GM12891 (cell line): ENCODE measurements at regions not wholly inside any gene's neighbourhood (a gene's known extent, or its start where the extent isn't known, plus 50 kb on each side); places are given as distances from the start of the nearest gene placed in this dataset.
"Not testable (repeated sequence)": the region's sequence is repeated elsewhere in the genome, so short reads cannot be mapped to it uniquely, and the experiment has no call there.

Experiments
- DNase-seq: peaks from one replicate; pipeline ENCODE4 v3.0.0; 2011; ENCODE audit warnings: low spot score; ENCODE audit not compliant: insufficient read length
- FAIRE-seq: peaks from 2 replicates; lab custom pipeline; 2011; peaks lifted over from hg19 to GRCh38; lab: Jason Lieb, UNC
- PAX5 ChIP-seq: IDR thresholded peaks from 2 replicates; pipeline ENCODE4 v1.6.1; 2011; ENCODE audit warnings: low read length, moderate library complexity, mild to moderate bottlenecking; ENCODE audit not compliant: insufficient read depth, severe bottlenecking
- POLR2A ChIP-seq: IDR thresholded peaks from 2 replicates; pipeline ENCODE4 v1.6.1; 2011; ENCODE audit warnings: low read depth, low read length, control low read depth
- POLR2AphosphoS5 ChIP-seq: IDR thresholded peaks from 2 replicates; pipeline ENCODE4 v1.6.1; 2011; ENCODE audit warnings: low read depth, low read length, control low read depth
- POU2F2 ChIP-seq: IDR thresholded peaks from 2 replicates; pipeline ENCODE4 v1.6.1; 2011; ENCODE audit warnings: low read depth, mild to moderate bottlenecking, control low read depth, low read length, moderate library complexity
- SPI1 ChIP-seq: IDR thresholded peaks from 2 replicates; pipeline ENCODE4 v1.6.1; 2011; ENCODE audit warnings: low read depth, low read length, control low read depth
- TAF1 ChIP-seq: IDR thresholded peaks from 2 replicates; pipeline ENCODE4 v1.6.1; 2011; ENCODE audit warnings: low read depth, low read length, control low read depth

DNA sequence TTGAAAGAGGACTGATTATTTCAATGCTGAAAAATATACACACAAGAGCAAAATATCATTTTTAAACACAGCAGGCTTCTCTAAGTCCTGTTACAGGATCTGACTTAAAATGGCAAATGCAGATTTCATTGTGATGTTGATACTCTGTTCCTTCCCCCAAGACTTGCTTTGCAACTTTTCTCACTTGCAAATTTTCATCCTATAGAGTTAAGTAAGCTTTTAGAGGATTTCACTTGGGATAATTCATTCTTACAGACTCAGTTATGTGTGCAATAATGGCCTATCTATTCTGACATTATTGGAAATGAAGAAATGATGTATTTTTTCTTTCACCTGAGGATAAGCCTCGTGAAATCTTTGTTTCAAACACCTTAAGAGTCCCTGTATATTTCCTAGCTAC lies 2403.2 kb downstream of the ARAP2 start:
- FAIRE-seq, result no peak
- DNase-seq, result no peak
- no peak for TF ChIP-seq TAF1
- TF ChIP-seq SPI1, result no peak
- TF ChIP-seq POLR2AphosphoS5, result no peak
- no peak for TF ChIP-seq PAX5
- TF ChIP-seq POLR2A, result no peak
- no peak for TF ChIP-seq POU2F2

DNA sequence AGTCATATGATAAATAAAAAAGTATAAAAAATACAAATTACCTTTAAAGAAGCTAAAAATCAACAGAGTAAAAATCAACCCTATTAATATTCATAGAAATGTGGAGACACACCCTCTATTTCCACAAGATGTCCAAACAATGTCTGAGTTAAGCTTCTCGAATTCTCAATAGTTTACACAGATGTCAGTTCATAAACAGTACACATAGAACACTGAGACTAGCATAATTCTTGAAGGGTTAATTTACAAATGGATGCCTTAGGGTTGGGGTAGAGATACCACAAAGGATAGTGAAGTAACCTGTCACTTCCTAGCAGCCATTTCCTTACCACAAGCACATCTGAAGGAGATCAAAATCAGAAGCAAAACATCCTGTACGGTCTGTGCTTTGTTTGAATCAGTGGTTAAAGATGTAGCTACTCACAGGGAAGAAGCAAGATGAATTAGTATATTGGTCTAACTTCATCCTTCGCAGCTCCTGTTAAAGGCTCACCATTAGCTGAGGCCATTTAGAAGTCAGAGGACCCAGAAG lies 2393.9 kb downstream of the ARAP2 start:
- DNase-seq (no peak), FAIRE-seq (no peak)
- TF ChIP-seq TAF1 (no peak), POLR2A (no peak), POLR2AphosphoS5 (no peak), PAX5 (no peak), SPI1 (no peak), POU2F2 (no peak)

DNA sequence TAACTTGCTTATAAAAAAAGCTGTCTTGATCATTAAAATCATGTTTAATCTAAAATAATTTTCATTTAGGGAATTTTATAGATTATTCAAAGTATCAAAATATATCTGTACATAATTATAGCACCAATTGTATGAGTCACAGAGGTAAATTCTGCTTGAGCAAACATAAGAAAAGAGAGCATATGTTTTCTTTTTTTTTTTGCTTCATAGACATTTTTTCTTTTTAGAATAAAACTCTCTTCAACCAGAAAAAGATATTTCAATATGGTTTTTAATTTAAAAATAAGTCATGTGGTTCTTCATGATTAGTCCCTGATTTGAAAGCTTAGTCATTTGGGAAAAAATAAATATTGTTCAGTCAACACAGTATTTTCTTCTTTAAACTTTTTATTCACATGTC lies 2390.6 kb downstream of the ARAP2 start:
- DNase-seq, FAIRE-seq: not testable (repeated sequence)

DNA sequence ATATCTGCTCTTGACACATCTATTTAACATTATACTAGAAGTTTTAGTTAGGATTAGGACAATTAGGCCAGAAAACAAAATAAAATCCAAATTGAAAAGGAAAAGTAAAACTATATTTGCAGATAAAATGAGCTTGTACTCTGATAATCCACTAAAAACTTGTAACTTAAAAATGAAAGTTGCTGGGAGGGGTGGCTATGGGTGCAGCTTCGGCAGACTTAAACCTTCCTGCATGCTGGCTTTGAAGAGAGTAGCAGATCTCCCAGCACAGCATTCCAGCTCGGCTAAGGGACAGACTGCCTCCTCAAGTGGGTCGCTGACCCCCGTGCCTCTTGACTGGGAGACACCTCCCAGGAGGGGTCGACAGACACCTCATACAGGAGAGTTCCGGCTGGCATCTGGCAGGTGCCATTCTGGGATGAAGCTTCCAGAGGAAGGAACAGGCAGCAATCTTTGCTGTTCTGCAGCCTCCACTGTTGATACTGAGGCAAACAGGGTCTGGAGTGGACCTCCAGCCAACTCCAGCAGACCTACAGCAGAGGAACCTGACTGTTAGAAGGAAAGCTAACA lies 2379.9 kb downstream of the ARAP2 start:
- no peak for DNase-seq
- FAIRE-seq, result no peak
- TF ChIP-seq POU2F2 (no peak), SPI1 (no peak), POLR2A (no peak), PAX5 (no peak), POLR2AphosphoS5 (no peak), TAF1 (no peak)

DNA sequence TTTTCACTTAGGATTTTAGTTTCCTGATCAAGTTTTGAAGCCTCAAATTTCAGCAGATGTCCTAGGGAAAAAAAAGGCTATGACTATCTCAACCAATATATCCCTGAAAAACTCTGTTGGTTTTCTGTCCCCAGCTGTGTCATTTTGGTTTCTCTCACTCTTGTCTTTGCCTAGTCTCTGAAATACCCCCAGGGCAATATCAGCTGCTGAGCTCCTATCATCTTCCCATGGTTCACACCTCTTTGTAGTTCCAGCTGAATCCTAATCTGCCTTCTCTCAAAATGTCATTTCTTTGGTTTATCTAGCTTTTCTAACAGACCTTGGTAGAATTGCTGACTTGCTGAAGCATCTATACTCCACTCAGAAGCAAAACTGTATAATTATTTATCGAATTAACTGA lies 2370.5 kb downstream of the ARAP2 start:
- FAIRE-seq, result no peak
- no peak for DNase-seq
- no peak for TF ChIP-seq POLR2A
- TF ChIP-seq POU2F2, result no peak
- TF ChIP-seq PAX5, result no peak
- TF ChIP-seq TAF1, result no peak
- TF ChIP-seq SPI1, result no peak
- TF ChIP-seq POLR2AphosphoS5, result no peak

DNA sequence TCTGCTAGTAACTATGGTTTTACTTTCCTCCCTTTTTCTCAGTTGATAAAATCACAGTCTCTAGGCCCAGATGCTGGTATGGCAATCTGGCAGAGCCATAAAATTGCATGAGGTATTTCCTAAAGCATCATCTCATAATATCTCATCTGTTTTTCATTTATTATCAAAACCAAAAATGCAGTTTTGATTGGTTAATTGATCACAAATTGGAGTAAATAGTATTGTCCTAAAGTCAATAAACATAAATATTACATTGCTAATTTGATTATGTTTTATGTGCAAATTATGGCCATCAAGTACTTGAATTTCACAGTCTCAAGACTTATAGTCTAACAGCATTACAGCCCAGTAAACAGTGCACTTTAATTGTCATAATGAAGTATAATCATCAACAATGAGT lies 2365.6 kb downstream of the ARAP2 start:
- DNase-seq, result no peak
- FAIRE-seq, result no peak
- TF ChIP-seq SPI1, result no peak
- TF ChIP-seq POU2F2, result no peak
- TF ChIP-seq POLR2AphosphoS5, result no peak
- TF ChIP-seq TAF1, result no peak
- no peak for TF ChIP-seq PAX5
- no peak for TF ChIP-seq POLR2A

DNA sequence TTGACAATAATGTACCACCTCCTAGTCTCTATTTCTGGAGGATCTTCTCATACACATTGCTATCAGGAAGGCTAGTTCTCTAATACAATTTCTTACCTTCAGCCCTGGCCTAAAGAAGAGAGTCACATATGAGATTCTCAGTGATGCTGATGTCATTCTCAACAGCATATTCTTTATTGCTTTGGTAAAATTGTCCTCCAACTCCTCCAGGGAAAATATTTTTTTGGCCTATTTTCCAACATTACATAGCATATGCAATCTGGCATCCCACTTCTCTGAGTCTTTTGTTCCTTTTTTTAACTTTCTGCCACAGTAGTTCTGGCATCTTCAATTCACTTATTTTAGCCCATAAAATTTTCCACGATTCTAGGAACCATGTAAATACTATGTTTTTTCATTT lies 2363.1 kb downstream of the ARAP2 start:
- FAIRE-seq (no peak), DNase-seq (no peak)
- no peak for TF ChIP-seq POLR2A
- TF ChIP-seq PAX5, result no peak
- TF ChIP-seq POU2F2, result no peak
- TF ChIP-seq SPI1, result no peak
- TF ChIP-seq POLR2AphosphoS5, result no peak
- no peak for TF ChIP-seq TAF1

DNA sequence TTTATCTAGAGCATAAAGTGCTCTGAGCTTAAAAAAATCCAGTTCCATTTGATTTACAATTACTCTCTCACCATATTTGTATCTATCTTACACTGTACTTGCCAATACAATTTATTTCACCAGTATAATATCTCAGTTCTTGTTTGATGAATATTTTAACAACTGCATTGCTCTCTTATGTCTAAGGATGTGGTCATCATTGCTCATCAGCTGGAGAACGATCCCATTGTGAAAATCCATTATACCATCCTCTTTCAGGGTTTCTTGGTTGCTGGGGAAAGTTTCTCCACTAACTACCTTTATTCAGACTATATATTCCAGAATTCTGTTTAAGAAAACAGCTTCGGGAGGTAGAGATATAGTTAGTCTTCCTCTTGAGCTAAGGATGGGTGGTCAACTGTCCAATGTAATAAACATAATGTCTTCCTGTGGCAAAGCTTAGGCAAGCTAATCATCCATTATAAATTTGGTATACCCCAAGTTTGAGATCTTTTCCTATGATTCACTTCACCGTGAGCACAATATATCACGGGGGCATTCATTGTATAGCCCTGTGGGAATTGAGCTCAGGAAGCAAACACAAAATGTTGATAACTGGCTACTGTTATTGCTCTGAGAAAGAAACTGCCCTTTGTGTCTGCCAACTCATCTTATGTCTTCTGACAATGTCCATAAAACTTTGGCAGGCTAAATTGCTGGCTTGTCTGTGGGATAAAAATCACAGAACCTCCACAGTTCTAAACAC lies 2361.9 kb downstream of the ARAP2 start:
- DNase-seq, result no peak
- TF ChIP-seq PAX5 (no peak), POLR2AphosphoS5 (no peak), TAF1 (no peak), POLR2A (no peak)
- no peak for FAIRE-seq

DNA sequence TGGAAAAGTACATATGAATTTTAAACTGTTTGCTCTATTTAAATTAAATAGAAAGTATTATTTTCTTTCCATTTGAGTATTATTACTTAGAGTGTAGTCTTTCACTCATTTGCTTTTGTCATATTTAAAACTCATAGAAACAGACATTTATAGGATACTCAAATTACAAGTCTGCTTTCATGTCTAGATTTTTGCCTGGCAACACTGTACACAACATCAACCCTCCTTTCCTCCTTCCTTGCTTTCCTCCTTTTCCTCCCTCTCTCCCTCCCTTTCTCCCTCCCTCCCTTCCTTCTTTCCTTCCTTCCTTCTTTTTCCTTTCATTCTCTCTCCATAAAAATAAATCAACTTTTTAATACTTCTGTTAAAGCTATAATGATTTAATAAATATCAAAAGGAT lies 2361.2 kb downstream of the ARAP2 start:
- FAIRE-seq (no peak), DNase-seq (no peak)

DNA sequence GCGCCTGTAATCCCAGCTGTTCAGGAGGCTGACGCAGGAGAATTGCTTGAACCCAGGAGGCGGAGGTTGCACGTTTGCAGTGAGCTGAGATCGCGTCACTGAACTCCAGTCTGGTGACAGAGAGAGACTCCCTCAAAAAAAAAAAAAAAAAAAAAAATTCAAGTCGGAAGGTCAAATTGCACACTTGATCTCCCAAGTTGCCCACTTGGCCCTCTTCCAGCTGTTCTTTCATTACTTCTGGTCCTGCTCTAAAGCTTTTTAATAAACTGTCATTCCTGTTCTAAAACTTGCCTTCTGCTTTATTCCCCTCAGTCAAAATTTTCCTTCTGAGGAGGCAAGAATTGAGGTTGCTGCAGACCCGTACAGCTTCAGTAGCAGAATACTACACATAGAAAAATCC lies 2358.0 kb downstream of the ARAP2 start:
- no peak for DNase-seq
- TF ChIP-seq PAX5, result no peak
- TF ChIP-seq TAF1, result no peak
- no peak for TF ChIP-seq POLR2AphosphoS5
- no peak for TF ChIP-seq SPI1
- TF ChIP-seq POLR2A, result no peak
- TF ChIP-seq POU2F2, result no peak
- FAIRE-seq, result no peak

More for the DNA sequence above, 2361.2 kb downstream of the ARAP2 start:
- TF ChIP-seq POLR2AphosphoS5 (no peak), SPI1 (no peak), PAX5 (no peak)
